GM12892 (cell line): ENCODE measurements at regions not wholly inside any gene's neighbourhood (a gene's known extent, or its start where the extent isn't known, plus 50 kb on each side); places are given as distances from the start of the nearest gene placed in this dataset.

Experiments
- POLR2A ChIP-seq: IDR thresholded peaks from 2 replicates; pipeline ENCODE4 v1.6.1; 2011; ENCODE audit warnings: low read depth, low read length, control low read depth
- POLR2AphosphoS5 ChIP-seq: IDR thresholded peaks from 2 replicates; pipeline ENCODE4 v1.6.1; 2011; ENCODE audit warnings: low read depth, low read length, control low read depth

GRCh38 chr6:71822625-71823024 lies 63.7 kb upstream of the RIMS1 start:
- TF ChIP-seq POLR2AphosphoS5: no peak
- no peak for TF ChIP-seq POLR2A
